ENCODE measurements at regions not wholly inside any gene's neighbourhood (a gene's known extent, or its start where the extent isn't known, plus 50 kb on each side); places are given as distances from the start of the nearest gene placed in this dataset.

- H3K36me3 ChIP-seq = no peaks in the 10 kb centered on the region
- WGBS, 3 donors = 80 to 84% (median 84%) methylated on average over 3 of the region's 3 CpGs
- no peak for TF ChIP-seq POLR2A (IDR thresholded peaks at IDR 0.05)
- TF ChIP-seq, protein P1, sequence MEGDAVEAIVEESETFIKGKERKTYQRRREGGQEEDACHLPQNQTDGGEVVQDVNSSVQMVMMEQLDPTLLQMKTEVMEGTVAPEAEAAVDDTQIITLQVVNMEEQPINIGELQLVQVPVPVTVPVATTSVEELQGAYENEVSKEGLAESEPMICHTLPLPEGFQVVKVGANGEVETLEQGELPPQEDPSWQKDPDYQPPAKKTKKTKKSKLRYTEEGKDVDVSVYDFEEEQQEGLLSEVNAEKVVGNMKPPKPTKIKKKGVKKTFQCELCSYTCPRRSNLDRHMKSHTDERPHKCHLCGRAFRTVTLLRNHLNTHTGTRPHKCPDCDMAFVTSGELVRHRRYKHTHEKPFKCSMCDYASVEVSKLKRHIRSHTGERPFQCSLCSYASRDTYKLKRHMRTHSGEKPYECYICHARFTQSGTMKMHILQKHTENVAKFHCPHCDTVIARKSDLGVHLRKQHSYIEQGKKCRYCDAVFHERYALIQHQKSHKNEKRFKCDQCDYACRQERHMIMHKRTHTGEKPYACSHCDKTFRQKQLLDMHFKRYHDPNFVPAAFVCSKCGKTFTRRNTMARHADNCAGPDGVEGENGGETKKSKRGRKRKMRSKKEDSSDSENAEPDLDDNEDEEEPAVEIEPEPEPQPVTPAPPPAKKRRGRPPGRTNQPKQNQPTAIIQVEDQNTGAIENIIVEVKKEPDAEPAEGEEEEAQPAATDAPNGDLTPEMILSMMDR (IDR thresholded peaks at IDR 0.05) = no peak
- no peak for TF ChIP-seq EP300 (IDR thresholded peaks at IDR 0.05)
- no peaks in the 10 kb centered on the region for H3K27me3 ChIP-seq
- peaks cover 2% of the 10 kb centered on the region for H3K4me1 ChIP-seq (ENCODE audit: insufficient read depth)
- no peaks in the 10 kb centered on the region for H3K9me3 ChIP-seq
- DNase-seq = no peak
- no peak overlapping the region for H3K27ac ChIP-seq
- no peak overlapping the region for H3K4me3 ChIP-seq
- intact Hi-C loops (cut with DNase I) = no loop called here
Measured at GRCh38 chr1:56310945-56311344, 268.4 kb downstream of the PLPP3 start.

DNA sequence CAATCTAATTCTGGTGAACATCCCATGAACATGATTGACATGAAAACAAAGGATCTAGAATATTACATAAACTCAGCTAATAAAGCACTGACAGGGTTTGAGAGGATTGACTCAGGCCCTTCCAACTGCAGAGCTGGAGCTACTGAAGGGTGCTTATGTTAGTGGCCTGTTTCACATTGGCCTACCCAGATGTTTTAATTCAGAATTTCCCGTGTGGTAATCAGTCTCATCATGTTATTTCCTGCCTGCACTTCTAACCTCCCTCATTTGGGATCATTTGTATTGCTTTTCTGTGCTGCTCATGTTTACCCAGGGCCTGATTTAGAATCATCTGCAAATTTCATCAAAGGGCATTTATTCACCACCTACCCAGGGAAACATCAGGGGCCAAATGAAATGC lies 270.3 kb downstream of the PLPP3 start:
- intact Hi-C loops (cut with DNase I) = loop anchor here in 1 of 4 donors (5.0 kb wide), 1 partner anchor 867 kb away; no protein-coding TSS in a partner anchor
- no peak overlapping the region for H3K27ac ChIP-seq
- DNase-seq = no peak
- no peaks in the 10 kb centered on the region for H3K9me3 ChIP-seq
- no peaks in the 10 kb centered on the region for H3K27me3 ChIP-seq
- no peak overlapping the region for H3K4me3 ChIP-seq
- no peaks in the 10 kb centered on the region for H3K36me3 ChIP-seq
- peaks cover 7% of the 10 kb centered on the region for H3K4me1 ChIP-seq (ENCODE audit: insufficient read depth)
- WGBS, 3 donors = 46 to 64% (median 60%) methylated on average over 1 of the region's 1 CpG
- TF ChIP-seq, protein P1 (IDR thresholded peaks at IDR 0.05) = no peak
- no peak for TF ChIP-seq EP300 (IDR thresholded peaks at IDR 0.05)
- no peak for TF ChIP-seq POLR2A (IDR thresholded peaks at IDR 0.05)

DNA sequence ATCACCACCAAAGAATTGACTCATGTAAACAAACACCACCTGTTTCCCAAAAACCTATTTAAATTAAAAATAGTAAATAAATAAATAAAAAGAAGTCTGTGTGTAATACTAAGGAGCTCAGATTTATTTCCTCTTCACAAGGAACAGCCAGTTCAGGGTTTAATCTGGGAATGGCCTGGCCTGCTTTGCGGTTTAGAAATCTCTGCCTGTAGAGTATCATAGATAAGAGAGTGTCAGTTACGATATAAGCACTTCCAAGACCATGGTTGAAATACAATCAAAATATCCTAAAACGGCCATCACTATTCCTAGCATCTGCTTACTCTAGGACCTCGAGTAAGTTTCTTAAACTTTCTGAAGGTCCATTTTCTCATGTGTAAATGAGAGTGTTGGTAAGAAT lies 274.4 kb downstream of the PLPP3 start:
- intact Hi-C loops (cut with DNase I) = loop anchor here in 1 of 4 donors (5.0 kb wide), 1 partner anchor 863 kb away; no protein-coding TSS in a partner anchor
- no peak overlapping the region for H3K4me3 ChIP-seq
- H3K4me1 ChIP-seq (ENCODE audit: insufficient read depth) = peaks cover 9% of the 10 kb centered on the region
- WGBS, 3 donors = 12 to 16% (median 16%) methylated on average over 4 of the region's 4 CpGs
- H3K36me3 ChIP-seq = no peaks in the 10 kb centered on the region
- H3K27ac ChIP-seq = peak overlapping the region in 1 of 2 donors; percentile 17
- H3K27me3 ChIP-seq = no peaks in the 10 kb centered on the region
- H3K9me3 ChIP-seq = no peaks in the 10 kb centered on the region
- peak in 3 of 5 donors; percentile 36 to 50 (median 48) for DNase-seq
- TF ChIP-seq, protein P1 (IDR thresholded peaks at IDR 0.05) = no peak
- TF ChIP-seq EP300 (IDR thresholded peaks at IDR 0.05) (no peak), POLR2A (IDR thresholded peaks at IDR 0.05) (no peak)

DNA sequence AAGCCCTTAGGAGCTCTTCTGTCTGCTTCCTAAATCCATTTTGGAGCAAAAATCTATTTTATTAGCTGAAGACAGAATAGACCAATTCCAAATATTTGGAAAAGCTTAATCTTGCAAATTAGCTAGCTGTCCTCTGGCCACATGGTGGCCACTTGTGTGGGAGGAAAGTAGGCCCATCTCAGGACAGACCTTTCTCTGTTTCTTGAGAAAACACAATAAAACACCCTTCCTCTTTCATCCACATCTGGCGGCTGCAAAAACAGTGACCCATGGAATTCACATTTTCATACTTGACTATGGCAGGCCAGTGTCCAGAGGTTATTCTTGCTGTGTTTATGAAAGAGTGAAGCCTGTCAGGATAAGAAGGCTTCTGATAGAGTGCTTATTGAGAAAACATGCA lies 275.6 kb downstream of the PLPP3 start:
- TF ChIP-seq, protein P1 (IDR thresholded peaks at IDR 0.05) = no peak
- no peak for TF ChIP-seq EP300 (IDR thresholded peaks at IDR 0.05)
- no peak for TF ChIP-seq POLR2A (IDR thresholded peaks at IDR 0.05)
- 81 to 100% (median 90%) methylated on average over 1 of the region's 1 CpG for WGBS, 3 donors
- no peak for DNase-seq
- Histone ChIP-seq H3K4me1 (ENCODE audit: insufficient read depth) (peaks cover 10% of the 10 kb centered on the region), H3K4me3 (no peak overlapping the region), H3K36me3 (no peaks in the 10 kb centered on the region), H3K27me3 (no peaks in the 10 kb centered on the region), H3K9me3 (no peaks in the 10 kb centered on the region), H3K27ac (no peak overlapping the region)
- intact Hi-C loops (cut with DNase I) = no loop called here

All from ovary (tissue), 7 donors.